ENCODE measurements at regions not wholly inside any gene's neighbourhood (a gene's known extent, or its start where the extent isn't known, plus 50 kb on each side); places are given as distances from the start of the nearest gene placed in this dataset.

GRCh38 chr20:50312002-50312681 lies 121.5 kb downstream of the CEBPB start:
- TF ChIP-seq CTCF (IDR thresholded peaks at IDR 0.05) (no peak), EP300 (IDR thresholded peaks at IDR 0.05; ENCODE audit: low read depth) (no peak), POLR2A (IDR thresholded peaks at IDR 0.05) (no peak)
